ENCODE measurements at regions not wholly inside any gene's neighbourhood (a gene's known extent, or its start where the extent isn't known, plus 50 kb on each side); places are given as distances from the start of the nearest gene placed in this dataset.

GRCh38 chr9:28770827-28771226, 1197.5 kb upstream of the C9orf72 start:
- no peaks in the 10 kb centered on the region for H3K9me3 Mint-ChIP-seq
- no peak overlapping the region for H3K27ac Mint-ChIP-seq
- H3K36me3 Mint-ChIP-seq: no peaks in the 10 kb centered on the region
- no peaks in the 10 kb centered on the region for H3K27me3 Mint-ChIP-seq
- CTCF ChIA-PET: no interaction called here
- DNase-seq: no peak
- H3K4me3 Mint-ChIP-seq: no peak overlapping the region
- no peaks in the 10 kb centered on the region for H3K4me1 Mint-ChIP-seq

- no peaks in the 10 kb centered on the region for H3K4me1 Mint-ChIP-seq
- H3K9me3 Mint-ChIP-seq: no peaks in the 10 kb centered on the region
- H3K27ac Mint-ChIP-seq: no peak overlapping the region
- DNase-seq: no peak
- no peaks in the 10 kb centered on the region for H3K27me3 Mint-ChIP-seq
- no peak overlapping the region for H3K4me3 Mint-ChIP-seq
- CTCF ChIA-PET: interaction anchor here (1.1 to 1.4 kb wide), 2 partner anchors 13 to 1048 kb away, joined by 3 to 4 read pairs; no protein-coding TSS in a partner anchor
- H3K36me3 Mint-ChIP-seq: no peaks in the 10 kb centered on the region
Observed at GRCh38 chr9:28774433-28775235, 1201.4 kb upstream of the C9orf72 start.

GRCh38 chr9:28779243-28779642, 1206.0 kb upstream of the C9orf72 start:
- H3K36me3 Mint-ChIP-seq: no peaks in the 10 kb centered on the region
- no peaks in the 10 kb centered on the region for H3K27me3 Mint-ChIP-seq
- no peak overlapping the region for H3K4me3 Mint-ChIP-seq
- H3K27ac Mint-ChIP-seq: no peak overlapping the region
- CTCF ChIA-PET: no interaction called here
- no peaks in the 10 kb centered on the region for H3K4me1 Mint-ChIP-seq
- no peak for DNase-seq
- H3K9me3 Mint-ChIP-seq: no peaks in the 10 kb centered on the region

- no peaks in the 10 kb centered on the region for H3K4me1 Mint-ChIP-seq
- no peak overlapping the region for H3K4me3 Mint-ChIP-seq
- no peak overlapping the region for H3K27ac Mint-ChIP-seq
- no peaks in the 10 kb centered on the region for H3K36me3 Mint-ChIP-seq
- H3K27me3 Mint-ChIP-seq: no peaks in the 10 kb centered on the region
- H3K9me3 Mint-ChIP-seq: no peaks in the 10 kb centered on the region
- CTCF ChIA-PET: no interaction called here
- DNase-seq: no peak
Observed at GRCh38 chr9:28781481-28781880, 1208.2 kb upstream of the C9orf72 start.

GRCh38 chr9:28782630-28783029, 1209.3 kb upstream of the C9orf72 start:
- no peak for DNase-seq
- Mint-ChIP-seq H3K4me3 (no peak overlapping the region), H3K4me1 (no peaks in the 10 kb centered on the region), H3K27me3 (no peaks in the 10 kb centered on the region), H3K27ac (no peak overlapping the region), H3K36me3 (no peaks in the 10 kb centered on the region), H3K9me3 (no peaks in the 10 kb centered on the region)
- CTCF ChIA-PET: no interaction called here

- CTCF ChIA-PET: no interaction called here
- Mint-ChIP-seq H3K27me3 (no peaks in the 10 kb centered on the region), H3K36me3 (no peaks in the 10 kb centered on the region), H3K9me3 (no peaks in the 10 kb centered on the region), H3K27ac (no peak overlapping the region), H3K4me3 (no peak overlapping the region), H3K4me1 (no peaks in the 10 kb centered on the region)
- no peak for DNase-seq
Observed at GRCh38 chr9:28792716-28793115, 1219.4 kb upstream of the C9orf72 start.

- CTCF ChIA-PET: no interaction called here
- no peak overlapping the region for H3K4me3 Mint-ChIP-seq
- H3K4me1 Mint-ChIP-seq: no peaks in the 10 kb centered on the region
- no peaks in the 10 kb centered on the region for H3K9me3 Mint-ChIP-seq
- DNase-seq: no peak
- no peaks in the 10 kb centered on the region for H3K36me3 Mint-ChIP-seq
- no peak overlapping the region for H3K27ac Mint-ChIP-seq
- H3K27me3 Mint-ChIP-seq: no peaks in the 10 kb centered on the region
Observed at GRCh38 chr9:28799876-28800275, 1226.6 kb upstream of the C9orf72 start.

GRCh38 chr9:28801144-28801799, 1228.0 kb upstream of the C9orf72 start:
- CTCF ChIA-PET: no interaction called here

GRCh38 chr9:28805197-28805596, 1231.9 kb upstream of the C9orf72 start:
- Mint-ChIP-seq H3K4me1 (no peaks in the 10 kb centered on the region), H3K4me3 (no peak overlapping the region), H3K27ac (no peak overlapping the region), H3K9me3 (no peaks in the 10 kb centered on the region), H3K27me3 (no peaks in the 10 kb centered on the region), H3K36me3 (no peaks in the 10 kb centered on the region)
- CTCF ChIA-PET: no interaction called here
- no peak for DNase-seq

More at GRCh38 chr9:28801144-28801799, 1228.0 kb upstream of the C9orf72 start:
- no peaks in the 10 kb centered on the region for H3K27me3 Mint-ChIP-seq
- no peaks in the 10 kb centered on the region for H3K4me1 Mint-ChIP-seq
- H3K27ac Mint-ChIP-seq: no peak overlapping the region
- H3K36me3 Mint-ChIP-seq: no peaks in the 10 kb centered on the region
- DNase-seq: no peak
- H3K9me3 Mint-ChIP-seq: no peaks in the 10 kb centered on the region
- no peak overlapping the region for H3K4me3 Mint-ChIP-seq

- Mint-ChIP-seq H3K36me3 (no peaks in the 10 kb centered on the region), H3K27ac (no peak overlapping the region), H3K4me1 (no peaks in the 10 kb centered on the region), H3K9me3 (no peaks in the 10 kb centered on the region), H3K27me3 (no peaks in the 10 kb centered on the region), H3K4me3 (no peak overlapping the region)
- CTCF ChIA-PET: no interaction called here
- DNase-seq: no peak
Observed at GRCh38 chr9:28808042-28808441, 1234.8 kb upstream of the C9orf72 start.

- H3K27ac Mint-ChIP-seq: no peak overlapping the region
Observed at GRCh38 chr9:28810388-28811075, 1237.3 kb upstream of the C9orf72 start.

GRCh38 chr9:28820741-28821140, 1247.5 kb upstream of the C9orf72 start:
- no peaks in the 10 kb centered on the region for H3K27me3 Mint-ChIP-seq
- no peaks in the 10 kb centered on the region for H3K9me3 Mint-ChIP-seq
- CTCF ChIA-PET: no interaction called here
- H3K4me3 Mint-ChIP-seq: no peak overlapping the region
- no peaks in the 10 kb centered on the region for H3K36me3 Mint-ChIP-seq
- DNase-seq: no peak
- no peaks in the 10 kb centered on the region for H3K4me1 Mint-ChIP-seq
- H3K27ac Mint-ChIP-seq: no peak overlapping the region

More at GRCh38 chr9:28810388-28811075, 1237.3 kb upstream of the C9orf72 start:
- no peaks in the 10 kb centered on the region for H3K36me3 Mint-ChIP-seq
- H3K4me1 Mint-ChIP-seq: no peaks in the 10 kb centered on the region
- no peaks in the 10 kb centered on the region for H3K27me3 Mint-ChIP-seq
- CTCF ChIA-PET: no interaction called here
- no peak overlapping the region for H3K4me3 Mint-ChIP-seq
- DNase-seq: no peak
- peaks cover 2% of the 10 kb centered on the region for H3K9me3 Mint-ChIP-seq

GRCh38 chr9:28821240-28821639, 1248.0 kb upstream of the C9orf72 start:
- Mint-ChIP-seq H3K36me3 (no peaks in the 10 kb centered on the region), H3K27me3 (no peaks in the 10 kb centered on the region), H3K4me1 (no peaks in the 10 kb centered on the region), H3K4me3 (no peak overlapping the region), H3K27ac (no peak overlapping the region), H3K9me3 (no peaks in the 10 kb centered on the region)
- CTCF ChIA-PET: no interaction called here
- no peak for DNase-seq

- CTCF ChIA-PET: no interaction called here
- H3K27me3 Mint-ChIP-seq: no peaks in the 10 kb centered on the region
- H3K9me3 Mint-ChIP-seq: no peaks in the 10 kb centered on the region
- no peak for DNase-seq
- no peak overlapping the region for H3K4me3 Mint-ChIP-seq
- no peaks in the 10 kb centered on the region for H3K4me1 Mint-ChIP-seq
- H3K27ac Mint-ChIP-seq: no peak overlapping the region
- no peaks in the 10 kb centered on the region for H3K36me3 Mint-ChIP-seq
Observed at GRCh38 chr9:28824432-28824963, 1251.2 kb upstream of the C9orf72 start.

Measured in activated naive CD4-positive, alpha-beta T cell treated with anti-CD3 and anti-CD28 coated beads, Interleukin-2, amount 10 ng/mL, durations not matched to agents 7 days and 5 days (primary cell).